ENCODE measurements at regions not wholly inside any gene's neighbourhood (a gene's known extent, or its start where the extent isn't known, plus 50 kb on each side); places are given as distances from the start of the nearest gene placed in this dataset.

- TF ChIP-seq CTCF (IDR thresholded peaks at IDR 0.05), result no peak
- no peak for DNase-seq (ENCODE audit: low spot score)
- Mint-ChIP-seq H3K27me3 (ENCODE audit: low read depth) (peaks cover 4% of the 10 kb centered on the region), H3K4me1 (ENCODE audit: low read depth) (no peaks in the 10 kb centered on the region), H3K4me3 (ENCODE audit: unreplicated experiment) (no peak overlapping the region), H3K27ac (ENCODE audit: unreplicated experiment) (no peak overlapping the region), H3K36me3 (ENCODE audit: low read depth) (peaks cover 9% of the 10 kb centered on the region), H3K9me3 (ENCODE audit: low read depth) (peaks cover 13% of the 10 kb centered on the region)
These were observed 57.5 kb upstream of the FREM1 start for GRCh38 chr9:14967450-14968321.

- Mint-ChIP-seq H3K4me3 (ENCODE audit: unreplicated experiment) (no peak overlapping the region), H3K9me3 (ENCODE audit: low read depth) (no peaks in the 10 kb centered on the region), H3K27me3 (ENCODE audit: low read depth) (no peaks in the 10 kb centered on the region), H3K4me1 (ENCODE audit: low read depth) (peaks cover 4% of the 10 kb centered on the region), H3K36me3 (ENCODE audit: low read depth) (no peaks in the 10 kb centered on the region), H3K27ac (ENCODE audit: unreplicated experiment) (no peak overlapping the region)
- DNase-seq (ENCODE audit: low spot score), result no peak
- TF ChIP-seq CTCF (IDR thresholded peaks at IDR 0.05), result no peak
These were observed 52.1 kb upstream of the FREM1 start for GRCh38 chr9:14962193-14962882.

- H3K9me3 Mint-ChIP-seq (ENCODE audit: low read depth), result no peaks in the 10 kb centered on the region
- no peaks in the 10 kb centered on the region for H3K36me3 Mint-ChIP-seq (ENCODE audit: low read depth)
- DNase-seq (ENCODE audit: low spot score), result no peak
These were observed 51.3 kb upstream of the FREM1 start for GRCh38 chr9:14961372-14962068.

GRCh38 chr9:14960881-14961280, 50.7 kb upstream of the FREM1 start:
- no peak overlapping the region for H3K27ac Mint-ChIP-seq (ENCODE audit: unreplicated experiment)
- peaks cover 6% of the 10 kb centered on the region for H3K4me1 Mint-ChIP-seq (ENCODE audit: low read depth)
- no peak overlapping the region for H3K4me3 Mint-ChIP-seq (ENCODE audit: unreplicated experiment)
- DNase-seq (ENCODE audit: low spot score), result no peak
- TF ChIP-seq CTCF (IDR thresholded peaks at IDR 0.05), result no peak
- no peaks in the 10 kb centered on the region for H3K9me3 Mint-ChIP-seq (ENCODE audit: low read depth)
- no peaks in the 10 kb centered on the region for H3K36me3 Mint-ChIP-seq (ENCODE audit: low read depth)
- no peaks in the 10 kb centered on the region for H3K27me3 Mint-ChIP-seq (ENCODE audit: low read depth)

More at GRCh38 chr9:14961372-14962068, 51.3 kb upstream of the FREM1 start:
- Mint-ChIP-seq H3K27ac (ENCODE audit: unreplicated experiment) (no peak overlapping the region), H3K4me3 (ENCODE audit: unreplicated experiment) (no peak overlapping the region), H3K27me3 (ENCODE audit: low read depth) (no peaks in the 10 kb centered on the region), H3K4me1 (ENCODE audit: low read depth) (peaks cover 6% of the 10 kb centered on the region)
- TF ChIP-seq CTCF (IDR thresholded peaks at IDR 0.05), result no peak

Measured in chondrocyte (in vitro differentiated cells).